ACC112 (cell line): ENCODE measurements at regions not wholly inside any gene's neighbourhood (a gene's known extent, or its start where the extent isn't known, plus 50 kb on each side); places are given as distances from the start of the nearest gene placed in this dataset.
A peak's percentile ranks its signal among the peaks of the same experiment; 100 is the strongest.
"Not testable (repeated sequence)": the region's sequence is repeated elsewhere in the genome, so short reads cannot be mapped to it uniquely, and the experiment has no call there.

ENCODE experiments used
- H2AFZ ChIP-seq: fragments of 200-600 bp; sonication (generic); one replicate; pipeline ENCODE4 v1.6.0; 2017; ENCODE audit warnings: antibody characterized with exemption, low read length; ENCODE audit not compliant: unreplicated experiment
- H3K27ac ChIP-seq: fragments of 200-600 bp; sonication (generic); 2 replicates; pipeline ENCODE4 v1.5.1; 2014; ENCODE audit warnings: low read depth, mild to moderate bottlenecking, antibody characterized with exemption, low read length, moderate library complexity
- H3K27me3 ChIP-seq: fragments of 200-600 bp; sonication (generic); 2 replicates; pipeline ENCODE4 v1.6.1; 2014; ENCODE audit warnings: mild to moderate bottlenecking, antibody characterized with exemption, low read length, moderate library complexity, mixed read lengths; ENCODE audit not compliant: insufficient read depth
- H3K36me3 ChIP-seq: fragments of 200-600 bp; sonication (generic); 2 replicates; pipeline ENCODE4 v1.6.1; 2016; ENCODE audit warnings: mild to moderate bottlenecking, antibody characterized with exemption, low read length, moderate library complexity, mixed read lengths; ENCODE audit not compliant: insufficient read depth
- H3K4me1 ChIP-seq: fragments of 200-600 bp; sonication (generic); one replicate; pipeline ENCODE4 v1.6.1; 2016; ENCODE audit warnings: low read length, mixed read lengths; ENCODE audit not compliant: insufficient read depth, unreplicated experiment, control insufficient read depth
- H3K4me3 ChIP-seq: fragments of 200-600 bp; sonication (generic); 2 replicates; pipeline ENCODE4 v1.5.1; 2014; ENCODE audit warnings: mild to moderate bottlenecking, low read depth, low read length
- H3K79me2 ChIP-seq: fragments of 200-600 bp; sonication (generic); one replicate; pipeline ENCODE4 v1.6.0; 2016; ENCODE audit warnings: low read length; ENCODE audit not compliant: control insufficient read depth, unreplicated experiment, insufficient read depth

DNA sequence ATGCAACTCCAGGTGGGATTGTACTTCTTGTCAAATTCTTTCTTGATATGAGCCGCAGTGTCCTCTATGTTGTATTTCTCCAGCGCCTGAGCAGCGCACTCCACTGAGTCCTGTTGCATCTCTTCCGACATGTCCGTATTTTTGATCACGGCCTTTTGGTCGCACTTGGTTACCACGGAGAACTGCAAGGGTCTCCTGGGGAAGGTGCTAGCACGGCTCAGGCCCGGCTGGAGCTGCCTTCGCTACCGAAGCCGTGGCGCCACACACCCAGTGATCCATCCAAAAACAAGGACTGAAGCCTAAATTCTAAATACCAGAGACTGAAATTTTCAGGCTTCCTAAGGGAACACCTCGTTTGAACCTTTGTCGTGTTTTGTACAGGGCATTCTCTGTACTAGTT, 194.4 kb upstream of the SEMA3D start:
- Histone ChIP-seq H3K4me1 (no peaks in the 10 kb centered on the region), H3K79me2 (no peaks in the 10 kb centered on the region), H2AFZ (no peak overlapping the region), H3K27me3 (no peaks in the 10 kb centered on the region), H3K4me3 (no peak overlapping the region), H3K27ac (no peak overlapping the region), H3K36me3 (no peaks in the 10 kb centered on the region)

DNA sequence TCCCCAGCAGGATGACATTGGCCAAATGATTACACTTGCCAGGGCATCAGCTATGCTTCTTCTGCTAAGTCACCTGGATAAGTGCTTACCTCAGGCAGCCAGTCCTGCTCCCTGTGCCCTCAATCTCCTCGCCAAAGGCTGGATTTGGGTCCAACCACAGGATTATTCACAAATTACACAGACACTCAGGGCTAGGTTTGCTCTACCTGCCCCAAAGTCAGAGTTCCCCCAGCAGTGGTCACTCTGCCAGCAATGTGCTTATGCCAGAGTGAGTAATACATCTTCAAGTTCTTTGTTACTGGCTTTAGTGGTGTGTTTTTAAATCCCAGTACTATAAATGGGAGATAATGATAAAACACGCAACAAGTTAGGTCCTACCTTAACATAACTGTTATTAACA, 189.7 kb upstream of the SEMA3D start:
- no peaks in the 10 kb centered on the region for H3K79me2 ChIP-seq
- no peaks in the 10 kb centered on the region for H3K36me3 ChIP-seq
- no peak overlapping the region for H3K4me3 ChIP-seq
- no peaks in the 10 kb centered on the region for H3K27me3 ChIP-seq
- H3K4me1 ChIP-seq: no peaks in the 10 kb centered on the region
- no peak overlapping the region for H3K27ac ChIP-seq
- no peak overlapping the region for H2AFZ ChIP-seq

DNA sequence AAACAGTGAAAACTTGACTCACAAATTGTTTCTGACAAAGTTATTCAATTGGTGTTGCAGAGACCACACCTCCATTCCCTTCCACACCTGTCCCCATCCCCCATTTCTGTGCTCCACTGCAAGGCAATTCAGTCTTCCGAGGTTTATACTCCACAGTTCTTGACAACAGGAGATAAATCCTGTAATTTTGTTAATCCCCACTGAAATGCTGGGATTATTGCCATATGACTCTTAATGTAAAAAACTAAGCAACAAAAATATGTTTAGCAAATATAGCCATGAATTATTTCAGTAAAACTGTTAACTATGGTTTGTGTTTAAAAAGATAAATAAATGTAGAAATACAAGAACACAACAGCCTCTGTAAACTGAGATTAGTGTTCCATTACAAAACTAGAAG, 170.1 kb upstream of the SEMA3D start:
- Histone ChIP-seq H3K4me3 (no peak overlapping the region), H3K4me1 (no peaks in the 10 kb centered on the region), H2AFZ (no peak overlapping the region), H3K36me3 (no peaks in the 10 kb centered on the region), H3K27me3 (peaks cover 5% of the 10 kb centered on the region; the same call in 1 of the 2 replicates), H3K27ac (no peak overlapping the region), H3K79me2 (no peaks in the 10 kb centered on the region)

DNA sequence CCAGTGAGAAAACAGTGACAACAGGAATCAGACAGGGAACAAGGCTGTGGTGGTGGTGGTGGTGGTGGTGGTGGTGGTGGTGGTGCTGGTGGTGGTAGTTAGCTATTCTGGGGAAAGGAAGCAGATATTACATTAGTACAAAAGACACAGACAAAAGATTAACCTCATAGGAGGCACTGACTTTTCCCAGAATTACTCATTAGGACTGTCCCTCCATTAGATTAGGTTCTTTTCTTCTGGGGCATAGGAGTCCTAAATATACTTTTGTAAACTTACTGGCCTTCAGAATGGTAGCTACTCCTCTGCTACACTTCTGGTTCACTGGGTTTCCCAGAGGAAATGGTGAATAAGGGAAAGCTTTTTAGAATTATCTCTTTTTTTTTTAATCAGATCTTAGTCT, 156.6 kb upstream of the SEMA3D start:
- Histone ChIP-seq H3K4me3 (no peak overlapping the region), H2AFZ (no peak overlapping the region), H3K79me2 (no peaks in the 10 kb centered on the region), H3K4me1 (peaks cover 10% of the 10 kb centered on the region), H3K27me3 (no peaks in the 10 kb centered on the region), H3K27ac (no peak overlapping the region), H3K36me3 (no peaks in the 10 kb centered on the region)

DNA sequence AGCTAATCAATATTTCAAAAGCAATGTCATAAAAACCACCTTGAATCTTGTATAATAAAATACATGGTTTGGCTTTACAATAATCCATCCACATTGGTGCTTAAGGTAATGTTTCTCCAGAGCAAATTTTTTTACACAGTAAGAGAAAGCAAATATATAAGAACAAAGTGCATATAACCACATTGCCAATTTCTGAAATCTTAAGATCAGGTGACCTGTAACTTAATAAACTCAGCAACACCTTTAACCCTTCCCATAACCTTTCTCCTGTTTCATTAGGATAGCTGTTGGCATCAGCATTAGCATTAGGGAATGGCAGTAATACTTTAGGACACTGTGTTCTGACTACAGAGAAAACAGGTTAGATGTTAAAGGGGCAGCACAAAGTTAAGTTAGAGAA, 155.9 kb upstream of the SEMA3D start:
- peaks cover 10% of the 10 kb centered on the region for H3K4me1 ChIP-seq
- no peaks in the 10 kb centered on the region for H3K79me2 ChIP-seq
- H2AFZ ChIP-seq: no peak overlapping the region
- H3K36me3 ChIP-seq: no peaks in the 10 kb centered on the region
- no peak overlapping the region for H3K27ac ChIP-seq
- H3K27me3 ChIP-seq: no peaks in the 10 kb centered on the region
- no peak overlapping the region for H3K4me3 ChIP-seq

DNA sequence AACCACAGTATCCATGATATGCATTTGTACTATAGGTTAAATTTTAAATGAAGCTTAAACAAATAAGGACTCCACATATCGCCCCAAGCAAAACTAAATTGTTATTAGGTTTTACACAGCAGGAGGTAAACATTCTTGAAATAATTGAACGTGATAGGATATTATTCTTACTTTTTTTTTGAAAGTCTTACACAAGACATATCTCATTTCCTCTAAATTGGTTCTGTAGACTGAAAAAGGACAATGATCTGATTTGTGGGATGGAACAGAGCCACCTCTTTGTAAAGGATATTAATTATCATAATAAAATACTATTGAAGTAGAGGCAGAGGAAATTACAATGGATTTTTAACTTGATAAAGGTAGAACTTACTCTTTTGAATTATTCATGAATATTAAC, 155.1 kb upstream of the SEMA3D start:
- H3K79me2 ChIP-seq: no peaks in the 10 kb centered on the region
- no peak overlapping the region for H3K27ac ChIP-seq
- H3K4me3 ChIP-seq: no peak overlapping the region
- H3K27me3 ChIP-seq: no peaks in the 10 kb centered on the region
- H2AFZ ChIP-seq: no peak overlapping the region
- no peaks in the 10 kb centered on the region for H3K36me3 ChIP-seq
- H3K4me1 ChIP-seq: peaks cover 10% of the 10 kb centered on the region

DNA sequence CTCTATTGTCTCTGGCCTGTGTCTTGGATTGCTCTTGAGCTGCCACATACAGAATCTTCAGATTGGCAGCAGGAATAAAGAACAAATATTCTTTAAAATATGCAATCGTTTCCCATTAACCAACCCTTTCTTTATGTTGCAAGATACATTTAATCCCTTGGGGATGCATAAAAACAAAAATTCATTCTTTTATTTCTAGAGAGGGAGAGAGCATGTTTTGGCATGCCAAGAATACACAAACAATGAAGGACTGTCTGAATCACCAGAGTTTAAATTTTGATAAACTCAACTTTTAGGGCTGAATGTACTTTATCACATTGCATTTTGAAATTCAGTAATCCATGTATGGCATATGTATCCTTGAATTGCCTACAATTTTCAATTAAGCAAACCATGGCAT, 154.3 kb upstream of the SEMA3D start:
- H3K27ac ChIP-seq: no peak overlapping the region
- H3K36me3 ChIP-seq: no peaks in the 10 kb centered on the region
- H2AFZ ChIP-seq: peak overlapping the region; percentile 13
- no peak overlapping the region for H3K4me3 ChIP-seq
- H3K4me1 ChIP-seq: peaks cover 10% of the 10 kb centered on the region
- H3K27me3 ChIP-seq: no peaks in the 10 kb centered on the region
- H3K79me2 ChIP-seq: no peaks in the 10 kb centered on the region

DNA sequence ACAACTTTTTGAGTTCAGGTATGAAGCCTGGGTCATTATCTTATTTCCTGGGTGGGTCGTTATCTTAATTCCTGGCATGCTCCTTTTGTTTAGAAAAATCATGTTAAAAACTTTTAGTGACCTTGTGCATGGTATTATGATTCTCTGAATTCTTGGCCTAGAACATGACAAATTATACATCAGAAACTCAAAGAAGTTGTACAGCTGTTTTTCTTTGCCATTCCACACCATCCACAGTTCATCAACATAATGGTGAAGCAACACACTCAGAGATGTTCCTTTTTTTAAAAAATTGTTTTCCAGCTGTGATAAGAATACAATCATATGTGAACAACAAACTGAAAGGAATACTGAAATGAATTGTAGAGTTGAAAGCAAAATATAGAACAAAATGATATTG, 149.2 kb upstream of the SEMA3D start:
- Histone ChIP-seq H3K79me2 (no peaks in the 10 kb centered on the region), H3K27me3 (no peaks in the 10 kb centered on the region), H3K27ac (no peak overlapping the region), H3K36me3 (no peaks in the 10 kb centered on the region), H3K4me1 (peaks cover 4% of the 10 kb centered on the region), H3K4me3 (no peak overlapping the region), H2AFZ (no peak overlapping the region)

DNA sequence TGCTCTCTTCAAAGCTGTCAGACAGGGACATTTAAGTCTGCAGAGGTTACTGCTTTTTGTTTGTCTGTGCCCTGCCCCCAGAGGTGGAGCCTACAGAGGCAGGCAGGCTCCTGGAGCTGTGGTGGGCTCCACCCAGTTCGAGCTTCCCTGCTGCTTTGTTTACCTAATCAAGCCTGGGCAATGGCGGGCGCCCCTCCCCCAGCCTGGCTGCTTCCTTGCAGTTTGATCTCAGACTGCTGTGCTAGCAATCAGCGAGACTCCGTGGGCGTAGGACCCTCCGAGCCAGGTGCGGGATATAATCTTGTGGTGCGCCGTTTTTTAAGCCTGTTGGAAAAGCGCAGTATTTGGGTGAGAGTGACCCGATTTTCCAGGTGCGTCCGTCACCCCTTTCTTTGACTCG, 148.3 kb upstream of the SEMA3D start:
- H3K79me2 ChIP-seq, H3K4me1 ChIP-seq, H3K27ac ChIP-seq, H3K4me3 ChIP-seq, H2AFZ ChIP-seq, H3K36me3 ChIP-seq, H3K27me3 ChIP-seq: not testable (repeated sequence)

DNA sequence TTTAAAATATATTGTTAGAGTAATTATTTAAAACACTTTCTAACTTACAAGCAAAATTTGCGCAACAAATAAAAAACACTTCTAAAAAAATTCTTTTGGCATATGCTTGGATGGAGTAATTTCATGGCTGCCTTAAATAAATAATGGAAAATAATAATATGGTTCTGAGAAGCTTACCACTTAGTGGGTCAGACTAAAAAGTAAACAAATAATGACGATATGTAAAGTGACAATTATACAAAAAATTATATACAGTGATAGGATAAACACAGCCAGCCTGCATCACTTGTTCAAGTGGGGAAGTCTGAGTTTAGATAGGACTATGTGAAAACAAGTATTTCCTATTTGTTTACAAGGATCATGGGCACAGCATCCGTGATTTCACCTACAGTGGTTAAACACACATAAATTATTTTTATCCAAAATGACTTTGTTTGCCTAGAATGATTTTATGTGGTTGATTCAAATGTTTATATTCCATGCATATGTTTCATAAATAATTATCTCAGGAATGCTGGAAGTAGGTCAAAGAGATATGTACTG, 141.7 kb upstream of the SEMA3D start:
- Histone ChIP-seq H3K4me3 (no peak overlapping the region), H3K36me3 (no peaks in the 10 kb centered on the region)

DNA sequence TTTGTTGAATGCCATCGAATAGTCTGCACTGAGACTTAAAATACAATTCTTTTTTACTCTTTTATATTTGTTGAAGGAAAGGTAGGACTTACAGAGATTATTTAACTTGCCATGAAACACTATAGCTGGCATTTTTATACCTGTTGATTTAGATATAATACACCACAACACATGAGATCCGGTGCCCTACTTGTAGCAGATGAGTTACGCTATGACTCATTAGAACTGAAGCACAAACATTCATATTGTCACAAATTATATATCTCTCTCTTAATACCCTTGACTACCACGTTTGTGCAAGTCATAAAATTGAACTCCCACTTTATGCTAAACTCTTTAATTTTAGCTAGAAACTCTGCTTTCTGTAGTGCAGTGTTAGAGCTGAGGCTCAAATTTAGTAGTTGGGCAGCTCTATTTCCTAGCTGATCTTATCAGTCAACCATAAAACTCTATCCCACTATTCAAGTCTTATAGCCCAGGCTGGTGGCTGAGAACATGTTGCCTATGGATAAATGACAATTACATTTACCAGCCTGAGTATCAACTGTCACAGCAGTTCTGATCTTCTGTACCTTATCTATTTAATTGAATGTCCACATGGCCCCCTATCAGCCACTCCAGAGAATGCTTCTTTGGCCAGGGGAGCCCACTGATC, 137.4 kb upstream of the SEMA3D start:
- Histone ChIP-seq H3K27me3 (no peaks in the 10 kb centered on the region), H3K4me3 (no peak overlapping the region), H3K4me1 (no peaks in the 10 kb centered on the region), H3K27ac (no peak overlapping the region), H3K79me2 (no peaks in the 10 kb centered on the region), H3K36me3 (no peaks in the 10 kb centered on the region), H2AFZ (no peak overlapping the region)

More for the DNA sequence above, 141.7 kb upstream of the SEMA3D start:
- Histone ChIP-seq H3K4me1 (no peaks in the 10 kb centered on the region), H3K27me3 (no peaks in the 10 kb centered on the region), H3K79me2 (no peaks in the 10 kb centered on the region), H3K27ac (no peak overlapping the region), H2AFZ (no peak overlapping the region)
